Prostate gland (tissue), 2 donors: ENCODE measurements at regions not wholly inside any gene's neighbourhood (a gene's known extent, or its start where the extent isn't known, plus 50 kb on each side); places are given as distances from the start of the nearest gene placed in this dataset.

ENCODE experiments used
- POLR2A ChIP-seq: fragments of 450-650 bp; IDR thresholded peaks from one replicate; pipeline ENCODE4 v1.6.1; 2016; ENCODE audit warnings: antibody characterized with exemption, mild to moderate bottlenecking
- TF ChIP-seq, protein P1 (sequence below), 4 experiments: fragments of 200-600 bp in 2 of 4; fragments of 450-650 bp in 2 of 4; sonication (generic) in 2 of 4; IDR thresholded peaks; 1 replicate in 3 of 4; 2 replicates in 1 of 4; pipeline ENCODE4 v1.5.1; 2016 to 2019; ENCODE audit warnings: antibody characterized with exemption in 4 of 4, mild to moderate bottlenecking in 2 of 4, moderate library complexity in 2 of 4

DNA sequence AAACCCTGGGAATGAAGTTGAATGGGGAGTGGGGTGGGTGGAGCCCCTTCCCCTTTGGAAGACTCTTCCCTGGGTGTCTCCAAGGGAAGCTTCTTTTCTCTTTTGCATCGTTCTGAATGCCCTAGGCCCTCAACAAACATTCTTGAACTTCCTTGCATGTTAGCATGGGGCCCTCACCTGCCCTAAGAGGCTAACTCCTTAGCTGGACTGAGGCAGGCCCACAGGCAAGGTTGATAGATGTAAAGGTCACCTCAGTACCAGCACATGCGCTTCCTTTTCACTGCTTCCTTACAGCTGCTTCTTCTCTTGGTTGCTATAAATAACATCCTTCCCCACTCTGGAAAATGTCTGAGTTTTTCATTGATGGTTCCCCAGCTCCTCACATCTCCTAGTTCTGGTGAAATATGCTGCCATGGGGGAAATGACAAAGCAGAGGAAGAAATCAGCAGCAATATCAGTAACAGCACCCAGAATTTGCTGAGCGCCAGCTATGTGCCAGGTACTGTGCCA is 160.6 kb upstream of the FRMD6 start:
- TF ChIP-seq, protein P1, sequence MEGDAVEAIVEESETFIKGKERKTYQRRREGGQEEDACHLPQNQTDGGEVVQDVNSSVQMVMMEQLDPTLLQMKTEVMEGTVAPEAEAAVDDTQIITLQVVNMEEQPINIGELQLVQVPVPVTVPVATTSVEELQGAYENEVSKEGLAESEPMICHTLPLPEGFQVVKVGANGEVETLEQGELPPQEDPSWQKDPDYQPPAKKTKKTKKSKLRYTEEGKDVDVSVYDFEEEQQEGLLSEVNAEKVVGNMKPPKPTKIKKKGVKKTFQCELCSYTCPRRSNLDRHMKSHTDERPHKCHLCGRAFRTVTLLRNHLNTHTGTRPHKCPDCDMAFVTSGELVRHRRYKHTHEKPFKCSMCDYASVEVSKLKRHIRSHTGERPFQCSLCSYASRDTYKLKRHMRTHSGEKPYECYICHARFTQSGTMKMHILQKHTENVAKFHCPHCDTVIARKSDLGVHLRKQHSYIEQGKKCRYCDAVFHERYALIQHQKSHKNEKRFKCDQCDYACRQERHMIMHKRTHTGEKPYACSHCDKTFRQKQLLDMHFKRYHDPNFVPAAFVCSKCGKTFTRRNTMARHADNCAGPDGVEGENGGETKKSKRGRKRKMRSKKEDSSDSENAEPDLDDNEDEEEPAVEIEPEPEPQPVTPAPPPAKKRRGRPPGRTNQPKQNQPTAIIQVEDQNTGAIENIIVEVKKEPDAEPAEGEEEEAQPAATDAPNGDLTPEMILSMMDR (IDR thresholded peaks at IDR 0.05): no peak
- no peak for TF ChIP-seq POLR2A
